GM18511 (cell line): ENCODE measurements at regions not wholly inside any gene's neighbourhood (a gene's known extent, or its start where the extent isn't known, plus 50 kb on each side); places are given as distances from the start of the nearest gene placed in this dataset.

Source experiments
- ATAC-seq: cut with Tn5 transposase; IDR thresholded peaks from one replicate; pipeline ENCODE4 v1.9.1; 2021; ENCODE audit warnings: mild to moderate bottlenecking, moderate library complexity; ENCODE audit not compliant: unreplicated experiment

GRCh38 chr11:129590030-129590752 is 214.5 kb downstream of the BARX2 start:
- ATAC-seq = no peak

- ATAC-seq = no peak
These were observed 215.3 kb downstream of the BARX2 start for GRCh38 chr11:129590753-129591475.

GRCh38 chr11:129591527-129591926 is 215.9 kb downstream of the BARX2 start:
- ATAC-seq = no peak

GRCh38 chr11:129592191-129592590 is 216.5 kb downstream of the BARX2 start:
- no peak for ATAC-seq

GRCh38 chr11:129593098-129593497 is 217.4 kb downstream of the BARX2 start:
- no peak for ATAC-seq

- ATAC-seq = no peak
These were observed 219.7 kb downstream of the BARX2 start for GRCh38 chr11:129595038-129595962.

- ATAC-seq = no peak
These were observed 219.3 kb upstream of the TMEM45B start for GRCh38 chr11:129596351-129596750.

- ATAC-seq = no peak
These were observed 217.3 kb upstream of the TMEM45B start for GRCh38 chr11:129598378-129598777.

- ATAC-seq = no peak
These were observed 209.8 kb upstream of the TMEM45B start for GRCh38 chr11:129605815-129606214.

- ATAC-seq = no peak
These were observed 206.9 kb upstream of the TMEM45B start for GRCh38 chr11:129608711-129609110.

GRCh38 chr11:129610125-129610524 is 205.5 kb upstream of the TMEM45B start:
- ATAC-seq = no peak

GRCh38 chr11:129610545-129610944 is 205.1 kb upstream of the TMEM45B start:
- ATAC-seq = no peak

- no peak for ATAC-seq
These were observed 203.8 kb upstream of the TMEM45B start for GRCh38 chr11:129611661-129612446.

- ATAC-seq = no peak
These were observed 203.1 kb upstream of the TMEM45B start for GRCh38 chr11:129612447-129612961.

- no peak for ATAC-seq
These were observed 202.6 kb upstream of the TMEM45B start for GRCh38 chr11:129613071-129613470.

- ATAC-seq = no peak
These were observed 201.2 kb upstream of the TMEM45B start for GRCh38 chr11:129614256-129614944.

GRCh38 chr11:129618046-129618569 is 197.5 kb upstream of the TMEM45B start:
- ATAC-seq = no peak

GRCh38 chr11:129620237-129621104 is 195.2 kb upstream of the TMEM45B start:
- ATAC-seq = no peak

- ATAC-seq = no peak
These were observed 189.7 kb upstream of the TMEM45B start for GRCh38 chr11:129625930-129626329.
